ENCODE measurements at regions not wholly inside any gene's neighbourhood (a gene's known extent, or its start where the extent isn't known, plus 50 kb on each side); places are given as distances from the start of the nearest gene placed in this dataset.

- TF ChIP-seq, protein P1, sequence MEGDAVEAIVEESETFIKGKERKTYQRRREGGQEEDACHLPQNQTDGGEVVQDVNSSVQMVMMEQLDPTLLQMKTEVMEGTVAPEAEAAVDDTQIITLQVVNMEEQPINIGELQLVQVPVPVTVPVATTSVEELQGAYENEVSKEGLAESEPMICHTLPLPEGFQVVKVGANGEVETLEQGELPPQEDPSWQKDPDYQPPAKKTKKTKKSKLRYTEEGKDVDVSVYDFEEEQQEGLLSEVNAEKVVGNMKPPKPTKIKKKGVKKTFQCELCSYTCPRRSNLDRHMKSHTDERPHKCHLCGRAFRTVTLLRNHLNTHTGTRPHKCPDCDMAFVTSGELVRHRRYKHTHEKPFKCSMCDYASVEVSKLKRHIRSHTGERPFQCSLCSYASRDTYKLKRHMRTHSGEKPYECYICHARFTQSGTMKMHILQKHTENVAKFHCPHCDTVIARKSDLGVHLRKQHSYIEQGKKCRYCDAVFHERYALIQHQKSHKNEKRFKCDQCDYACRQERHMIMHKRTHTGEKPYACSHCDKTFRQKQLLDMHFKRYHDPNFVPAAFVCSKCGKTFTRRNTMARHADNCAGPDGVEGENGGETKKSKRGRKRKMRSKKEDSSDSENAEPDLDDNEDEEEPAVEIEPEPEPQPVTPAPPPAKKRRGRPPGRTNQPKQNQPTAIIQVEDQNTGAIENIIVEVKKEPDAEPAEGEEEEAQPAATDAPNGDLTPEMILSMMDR (IDR thresholded peaks at IDR 0.05), result no peak
- TF ChIP-seq POLR2A (IDR thresholded peaks at IDR 0.05), result no peak
Measured at GRCh38 chr6:56310241-56310640, 62.9 kb upstream of the COL21A1 start.
